C4-2B (cell line): ENCODE measurements at regions not wholly inside any gene's neighbourhood (a gene's known extent, or its start where the extent isn't known, plus 50 kb on each side); places are given as distances from the start of the nearest gene placed in this dataset.

Experiments used
- H3K27ac ChIP-seq: fragments of 450-650 bp; 2 replicates; pipeline ENCODE4 v1.5.1; 2017
- ZFX ChIP-seq: fragments of 450-650 bp; IDR thresholded peaks from 2 replicates; pipeline ENCODE4 v1.6.1; 2017
- TF ChIP-seq, protein P1 (sequence below): fragments of 450-650 bp; conservative IDR thresholded peaks from 2 replicates; pipeline ENCODE4 v1.5.1; 2017; ENCODE audit warnings: mild to moderate bottlenecking

DNA sequence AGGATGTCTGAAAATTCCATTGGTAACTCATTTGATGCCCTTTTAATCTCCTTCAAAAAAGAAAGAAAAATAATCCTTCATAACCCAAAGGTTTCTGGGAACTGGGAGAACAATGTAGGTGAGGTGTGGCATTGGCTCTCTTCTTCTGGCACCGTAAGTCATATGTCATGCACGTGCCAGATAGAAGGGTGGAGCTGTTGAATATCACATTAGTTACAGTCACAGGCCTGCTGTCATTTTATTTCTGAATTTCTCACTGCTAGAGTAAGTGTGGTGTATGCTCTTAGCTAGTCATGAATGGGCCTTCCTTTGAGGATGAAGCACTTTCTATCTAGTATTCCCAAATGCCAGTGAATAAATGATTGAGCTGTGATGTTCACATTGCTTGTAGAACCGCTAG lies 201.8 kb upstream of the SGCD start:
- TF ChIP-seq, protein P1, sequence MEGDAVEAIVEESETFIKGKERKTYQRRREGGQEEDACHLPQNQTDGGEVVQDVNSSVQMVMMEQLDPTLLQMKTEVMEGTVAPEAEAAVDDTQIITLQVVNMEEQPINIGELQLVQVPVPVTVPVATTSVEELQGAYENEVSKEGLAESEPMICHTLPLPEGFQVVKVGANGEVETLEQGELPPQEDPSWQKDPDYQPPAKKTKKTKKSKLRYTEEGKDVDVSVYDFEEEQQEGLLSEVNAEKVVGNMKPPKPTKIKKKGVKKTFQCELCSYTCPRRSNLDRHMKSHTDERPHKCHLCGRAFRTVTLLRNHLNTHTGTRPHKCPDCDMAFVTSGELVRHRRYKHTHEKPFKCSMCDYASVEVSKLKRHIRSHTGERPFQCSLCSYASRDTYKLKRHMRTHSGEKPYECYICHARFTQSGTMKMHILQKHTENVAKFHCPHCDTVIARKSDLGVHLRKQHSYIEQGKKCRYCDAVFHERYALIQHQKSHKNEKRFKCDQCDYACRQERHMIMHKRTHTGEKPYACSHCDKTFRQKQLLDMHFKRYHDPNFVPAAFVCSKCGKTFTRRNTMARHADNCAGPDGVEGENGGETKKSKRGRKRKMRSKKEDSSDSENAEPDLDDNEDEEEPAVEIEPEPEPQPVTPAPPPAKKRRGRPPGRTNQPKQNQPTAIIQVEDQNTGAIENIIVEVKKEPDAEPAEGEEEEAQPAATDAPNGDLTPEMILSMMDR: no peak
- TF ChIP-seq ZFX: no peak
- H3K27ac ChIP-seq: no peak overlapping the region

DNA sequence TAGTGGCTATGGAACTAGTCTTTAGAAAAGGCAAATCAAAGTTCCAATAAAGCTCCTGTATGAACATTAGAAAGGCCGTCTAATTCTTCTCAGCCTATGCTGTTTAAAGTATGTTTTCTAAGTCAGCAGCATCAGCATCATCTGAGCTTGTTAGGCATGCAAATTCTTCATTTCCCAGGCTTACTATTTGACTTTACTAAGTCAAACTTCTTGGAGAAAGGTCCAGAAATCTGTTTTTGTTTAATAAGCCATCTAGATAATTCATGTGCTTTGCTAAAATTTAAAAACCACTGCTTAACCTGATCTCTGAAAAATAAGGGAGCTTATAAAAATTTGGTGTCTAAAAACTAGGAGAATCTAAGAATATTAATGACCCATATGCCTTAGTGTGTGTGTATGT lies 200.2 kb upstream of the SGCD start:
- no peak for TF ChIP-seq ZFX
- TF ChIP-seq, protein P1: no peak
- H3K27ac ChIP-seq: no peak overlapping the region

GRCh38 chr5:156128026-156128425 lies 198.9 kb upstream of the SGCD start:
- no peak overlapping the region for H3K27ac ChIP-seq
- TF ChIP-seq ZFX: no peak
- TF ChIP-seq, protein P1: no peak

GRCh38 chr5:156134216-156134615 lies 192.7 kb upstream of the SGCD start:
- no peak overlapping the region for H3K27ac ChIP-seq
- TF ChIP-seq, protein P1: no peak
- TF ChIP-seq ZFX: no peak

DNA sequence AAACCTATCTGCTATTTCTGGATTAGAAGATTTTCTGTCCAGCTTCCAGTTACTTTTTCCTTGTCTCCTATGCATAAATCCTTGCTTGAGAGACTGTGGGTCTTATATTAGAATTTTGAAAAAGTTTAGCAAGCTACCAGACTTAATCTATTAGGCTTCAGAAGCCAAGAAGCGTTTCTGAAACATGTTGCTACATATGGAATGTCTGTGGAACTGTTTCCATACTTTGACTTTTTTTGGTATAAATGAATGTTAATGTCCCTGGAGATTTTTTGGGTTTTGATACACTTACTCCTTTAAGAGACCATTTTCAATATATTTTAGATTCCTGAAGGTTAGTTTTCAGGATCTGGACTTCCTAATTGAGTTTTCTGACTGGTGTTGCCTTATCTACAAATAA lies 191.4 kb upstream of the SGCD start:
- TF ChIP-seq, protein P1: no peak
- no peak for TF ChIP-seq ZFX

GRCh38 chr5:156137071-156137869 lies 189.7 kb upstream of the SGCD start:
- no peak overlapping the region for H3K27ac ChIP-seq
- TF ChIP-seq, protein P1: no peak
- no peak for TF ChIP-seq ZFX

More for the DNA sequence above, 191.4 kb upstream of the SGCD start:
- no peak overlapping the region for H3K27ac ChIP-seq

- TF ChIP-seq, protein P1: no peak
- TF ChIP-seq ZFX: no peak
- no peak overlapping the region for H3K27ac ChIP-seq
These were observed 184.1 kb upstream of the SGCD start for GRCh38 chr5:156142867-156143266.
